ENCODE measurements at regions not wholly inside any gene's neighbourhood (a gene's known extent, or its start where the extent isn't known, plus 50 kb on each side); places are given as distances from the start of the nearest gene placed in this dataset.

DNA sequence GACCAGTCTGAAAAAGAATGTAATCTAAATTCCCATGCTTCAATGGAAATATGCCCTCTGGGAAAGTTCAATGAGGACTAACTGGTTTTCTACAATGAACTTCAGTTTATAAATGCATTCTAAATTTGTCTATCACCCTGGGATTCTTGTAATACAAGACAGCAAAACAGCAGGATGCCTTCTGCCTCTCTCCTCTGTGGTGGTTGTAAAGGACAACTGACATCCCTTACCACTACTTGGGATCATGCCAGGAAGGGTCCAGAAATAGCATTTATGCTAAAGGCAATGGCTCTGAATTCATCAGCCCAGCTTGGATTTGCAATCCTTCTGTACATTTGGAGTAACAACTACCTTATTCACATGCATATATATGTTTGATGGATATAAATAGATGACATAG lies 97.3 kb upstream of the ADAMTS16 start:
- no peaks in the 10 kb centered on the region for H3K36me3 ChIP-seq (ENCODE audit: insufficient read depth, low read length)
- no peak overlapping the region for H3K27ac ChIP-seq (ENCODE audit: low read depth, low read length)
- H3K4me3 ChIP-seq (ENCODE audit: low read depth in 1 of 2, low read length in 2 of 2), result no peak overlapping the region
- H3K9me3 ChIP-seq (ENCODE audit: low read length), result no peaks in the 10 kb centered on the region
- no peak overlapping the region for H3K9ac ChIP-seq (ENCODE audit: low read length)
- H3K4me1 ChIP-seq (ENCODE audit: insufficient read depth, low read length), result no peaks in the 10 kb centered on the region
- no peaks in the 10 kb centered on the region for H3K27me3 ChIP-seq (ENCODE audit: control insufficient read depth in 1 of 2, insufficient read depth in 2 of 2, low read length in 2 of 2)

DNA sequence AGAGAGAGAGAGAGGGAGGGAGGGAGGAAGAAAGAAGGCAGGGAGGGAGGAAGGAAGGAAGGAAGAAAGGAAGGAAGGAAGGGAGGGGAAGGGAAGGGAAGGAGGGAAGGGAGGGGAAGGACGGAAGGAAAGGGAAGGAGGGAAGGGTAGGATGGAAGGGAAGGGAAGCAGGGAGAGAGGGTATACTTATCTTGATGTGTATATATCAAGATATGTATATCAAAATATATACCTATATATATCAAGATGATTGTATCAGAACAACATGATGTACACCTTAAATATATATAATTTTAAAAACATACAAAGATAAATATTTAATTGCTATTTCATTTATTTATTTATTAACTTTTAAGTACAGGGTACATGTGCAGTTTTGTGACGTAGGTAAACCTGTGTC lies 96.8 kb upstream of the ADAMTS16 start:
- H3K9ac ChIP-seq (ENCODE audit: low read length), result no peak overlapping the region
- H3K27me3 ChIP-seq (ENCODE audit: control insufficient read depth in 1 of 2, insufficient read depth in 2 of 2, low read length in 2 of 2), result no peaks in the 10 kb centered on the region
- H3K27ac ChIP-seq (ENCODE audit: low read depth, low read length), result no peak overlapping the region
- no peaks in the 10 kb centered on the region for H3K36me3 ChIP-seq (ENCODE audit: insufficient read depth, low read length)
- no peaks in the 10 kb centered on the region for H3K9me3 ChIP-seq (ENCODE audit: low read length)
- H3K4me1 ChIP-seq (ENCODE audit: insufficient read depth, low read length), result no peaks in the 10 kb centered on the region
- H3K4me3 ChIP-seq (ENCODE audit: low read depth in 1 of 2, low read length in 2 of 2), result no peak overlapping the region

DNA sequence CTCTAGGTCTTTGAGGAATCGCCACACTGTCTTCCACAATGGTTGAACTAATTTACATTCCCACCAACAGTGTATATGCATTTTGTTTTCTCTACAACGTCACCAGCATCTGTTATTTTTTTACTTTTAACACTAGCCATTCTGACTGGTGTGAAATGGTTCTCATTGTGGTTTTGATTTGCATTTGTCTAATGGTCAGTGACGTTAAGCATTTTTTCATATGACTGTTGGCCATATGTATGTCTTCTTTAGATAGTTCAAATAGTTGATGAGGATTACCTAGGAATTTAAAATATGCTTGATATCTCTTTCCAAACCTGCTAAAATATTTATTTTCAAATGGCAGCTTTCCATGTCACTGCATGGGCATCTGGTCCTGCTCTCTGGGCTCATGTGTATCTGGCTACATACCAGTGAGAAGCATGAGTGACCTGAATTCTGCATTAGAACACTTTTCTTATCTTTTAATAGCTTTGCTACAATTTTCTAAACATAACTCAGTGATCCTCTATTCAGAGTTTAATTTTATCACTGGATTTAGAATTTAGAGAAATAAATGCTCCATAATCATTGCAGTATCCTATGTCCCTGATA lies 95.8 kb upstream of the ADAMTS16 start:
- Histone ChIP-seq H3K9ac (ENCODE audit: low read length) (no peak overlapping the region), H3K36me3 (ENCODE audit: insufficient read depth, low read length) (no peaks in the 10 kb centered on the region), H3K4me1 (ENCODE audit: insufficient read depth, low read length) (no peaks in the 10 kb centered on the region), H3K27ac (ENCODE audit: low read depth, low read length) (no peak overlapping the region), H3K27me3 (ENCODE audit: control insufficient read depth in 1 of 2, insufficient read depth in 2 of 2, low read length in 2 of 2) (no peaks in the 10 kb centered on the region), H3K4me3 (ENCODE audit: low read depth in 1 of 2, low read length in 2 of 2) (no peak overlapping the region), H3K9me3 (ENCODE audit: low read length) (no peaks in the 10 kb centered on the region)

GRCh38 chr5:5046680-5047502 lies 93.2 kb upstream of the ADAMTS16 start:
- H3K4me1 ChIP-seq (ENCODE audit: insufficient read depth, low read length), result no peaks in the 10 kb centered on the region
- no peak overlapping the region for H3K4me3 ChIP-seq (ENCODE audit: low read depth in 1 of 2, low read length in 2 of 2)
- H3K9ac ChIP-seq (ENCODE audit: low read length), result no peak overlapping the region
- no peak overlapping the region for H3K27ac ChIP-seq (ENCODE audit: low read depth, low read length)
- no peaks in the 10 kb centered on the region for H3K36me3 ChIP-seq (ENCODE audit: insufficient read depth, low read length)
- no peaks in the 10 kb centered on the region for H3K9me3 ChIP-seq (ENCODE audit: low read length)
- H3K27me3 ChIP-seq (ENCODE audit: control insufficient read depth in 1 of 2, insufficient read depth in 2 of 2, low read length in 2 of 2), result no peaks in the 10 kb centered on the region

DNA sequence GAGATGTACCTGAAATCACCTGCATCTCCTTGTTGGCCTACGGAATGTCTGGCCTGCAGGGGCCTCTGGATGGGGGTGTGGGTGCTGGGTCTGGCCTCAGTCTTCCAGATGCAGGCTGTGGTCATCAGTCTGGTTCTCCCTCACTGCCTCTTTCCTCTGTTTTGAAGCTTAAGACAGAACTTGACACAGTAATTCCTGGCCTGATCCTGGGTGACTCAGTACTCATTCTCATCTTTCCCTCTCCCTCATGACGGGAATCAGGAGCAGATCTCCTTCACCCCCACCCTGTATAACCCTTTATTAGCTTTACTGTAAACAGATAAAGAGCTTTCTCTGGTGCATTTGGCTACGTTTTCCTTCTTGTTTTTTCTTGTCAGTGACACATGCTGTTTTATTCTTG lies 89.3 kb upstream of the ADAMTS16 start:
- Histone ChIP-seq H3K36me3 (ENCODE audit: insufficient read depth, low read length) (no peaks in the 10 kb centered on the region), H3K27ac (ENCODE audit: low read depth, low read length) (no peak overlapping the region), H3K9ac (ENCODE audit: low read length) (no peak overlapping the region), H3K4me1 (ENCODE audit: insufficient read depth, low read length) (no peaks in the 10 kb centered on the region), H3K9me3 (ENCODE audit: low read length) (no peaks in the 10 kb centered on the region), H3K27me3 (ENCODE audit: control insufficient read depth in 1 of 2, insufficient read depth in 2 of 2, low read length in 2 of 2) (no peaks in the 10 kb centered on the region), H3K4me3 (ENCODE audit: low read depth in 1 of 2, low read length in 2 of 2) (no peak overlapping the region)

DNA sequence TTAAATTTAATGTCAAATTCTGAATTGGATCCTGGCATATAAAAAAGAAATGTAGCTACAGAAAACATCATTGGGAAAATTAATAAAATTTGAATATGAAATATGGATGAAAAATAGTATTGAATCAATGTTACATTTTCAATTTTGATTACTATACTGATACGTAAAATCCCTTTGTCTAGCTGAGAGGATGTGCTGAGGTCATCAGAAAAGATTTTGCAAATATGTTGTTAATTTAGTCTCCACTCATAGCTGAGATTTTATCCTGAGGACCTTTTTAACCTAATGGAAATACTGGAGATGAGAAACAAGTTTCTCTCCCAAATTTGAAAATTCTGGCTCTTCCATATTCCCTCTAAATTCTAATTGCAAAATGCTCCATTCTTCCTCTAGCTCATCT lies 84.4 kb upstream of the ADAMTS16 start:
- no peak overlapping the region for H3K27ac ChIP-seq (ENCODE audit: low read depth, low read length)
- no peaks in the 10 kb centered on the region for H3K27me3 ChIP-seq (ENCODE audit: control insufficient read depth in 1 of 2, insufficient read depth in 2 of 2, low read length in 2 of 2)
- H3K4me3 ChIP-seq (ENCODE audit: low read depth in 1 of 2, low read length in 2 of 2), result no peak overlapping the region
- H3K9me3 ChIP-seq (ENCODE audit: low read length), result no peaks in the 10 kb centered on the region
- H3K9ac ChIP-seq (ENCODE audit: low read length), result no peak overlapping the region
- no peaks in the 10 kb centered on the region for H3K4me1 ChIP-seq (ENCODE audit: insufficient read depth, low read length)
- no peaks in the 10 kb centered on the region for H3K36me3 ChIP-seq (ENCODE audit: insufficient read depth, low read length)

GRCh38 chr5:5061836-5062235 lies 78.3 kb upstream of the ADAMTS16 start:
- Histone ChIP-seq H3K27ac (ENCODE audit: low read depth, low read length) (no peak overlapping the region), H3K27me3 (ENCODE audit: control insufficient read depth in 1 of 2, insufficient read depth in 2 of 2, low read length in 2 of 2) (no peaks in the 10 kb centered on the region), H3K9me3 (ENCODE audit: low read length) (no peaks in the 10 kb centered on the region), H3K9ac (ENCODE audit: low read length) (no peak overlapping the region), H3K4me1 (ENCODE audit: insufficient read depth, low read length) (no peaks in the 10 kb centered on the region), H3K4me3 (ENCODE audit: low read depth in 1 of 2, low read length in 2 of 2) (no peak overlapping the region), H3K36me3 (ENCODE audit: insufficient read depth, low read length) (no peaks in the 10 kb centered on the region)

DNA sequence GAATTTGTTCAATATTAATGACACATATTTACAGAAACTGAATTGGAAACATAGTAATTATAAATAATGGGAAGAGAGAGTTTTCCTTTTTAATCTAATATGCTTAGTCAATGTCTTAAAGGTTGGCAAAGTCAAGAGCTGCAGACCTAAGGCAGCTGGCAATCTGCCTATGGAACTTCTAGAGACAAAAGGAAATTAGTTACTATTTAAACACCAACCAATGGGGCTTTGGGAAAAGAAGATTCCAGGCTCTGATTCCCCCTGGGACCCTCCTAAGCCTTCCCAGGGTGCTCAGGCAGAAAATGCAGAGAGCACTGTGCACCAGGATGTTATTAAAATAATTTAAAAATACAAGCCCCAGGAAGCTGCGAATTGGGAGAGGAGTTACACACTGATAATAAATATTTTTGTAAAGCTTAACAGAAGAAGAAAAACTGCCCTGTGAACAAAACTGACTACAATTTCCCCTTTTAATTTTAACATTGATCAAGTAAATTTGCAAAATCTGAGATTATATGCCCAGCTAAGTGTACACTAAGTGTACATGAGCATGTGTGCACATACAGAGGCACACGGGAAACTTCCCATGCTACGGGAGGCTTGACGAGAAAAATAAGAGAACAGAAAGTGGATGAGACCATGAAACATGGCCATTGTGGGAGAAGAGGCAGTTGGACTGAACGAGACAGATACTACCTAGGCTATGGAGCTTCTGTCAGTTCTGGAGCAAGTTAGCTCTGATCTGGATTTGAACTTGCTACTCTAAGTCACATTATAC lies 77.4 kb upstream of the ADAMTS16 start:
- Histone ChIP-seq H3K9me3 (ENCODE audit: low read length) (no peaks in the 10 kb centered on the region), H3K27me3 (ENCODE audit: control insufficient read depth in 1 of 2, insufficient read depth in 2 of 2, low read length in 2 of 2) (no peaks in the 10 kb centered on the region), H3K4me3 (ENCODE audit: low read depth in 1 of 2, low read length in 2 of 2) (no peak overlapping the region), H3K36me3 (ENCODE audit: insufficient read depth, low read length) (no peaks in the 10 kb centered on the region), H3K27ac (ENCODE audit: low read depth, low read length) (no peak overlapping the region), H3K9ac (ENCODE audit: low read length) (no peak overlapping the region), H3K4me1 (ENCODE audit: insufficient read depth, low read length) (no peaks in the 10 kb centered on the region)

DNA sequence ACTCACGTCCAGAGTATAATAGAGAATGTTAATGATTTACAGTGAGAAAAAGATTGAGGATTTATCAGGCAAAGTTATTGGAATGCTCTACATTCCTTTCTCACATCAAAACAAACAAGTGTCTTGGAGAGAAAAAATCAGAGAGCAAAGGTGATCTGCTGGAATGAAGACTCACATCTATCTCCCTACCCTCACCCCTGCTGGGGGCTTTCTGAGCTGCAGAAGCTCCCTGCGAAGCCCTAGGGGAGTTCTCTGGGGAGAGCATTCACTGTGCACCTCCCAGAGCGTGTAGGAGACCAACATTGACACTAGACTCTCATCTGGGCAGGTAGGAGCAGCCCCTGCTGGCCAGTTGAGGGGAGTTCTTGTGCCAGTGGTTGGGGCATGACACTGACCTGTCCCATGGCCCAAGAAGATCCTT lies 76.6 kb upstream of the ADAMTS16 start:
- H3K27ac ChIP-seq (ENCODE audit: low read depth, low read length), result no peak overlapping the region
- H3K9me3 ChIP-seq (ENCODE audit: low read length), result no peaks in the 10 kb centered on the region
- no peaks in the 10 kb centered on the region for H3K4me1 ChIP-seq (ENCODE audit: insufficient read depth, low read length)
- H3K36me3 ChIP-seq (ENCODE audit: insufficient read depth, low read length), result no peaks in the 10 kb centered on the region
- no peaks in the 10 kb centered on the region for H3K27me3 ChIP-seq (ENCODE audit: control insufficient read depth in 1 of 2, insufficient read depth in 2 of 2, low read length in 2 of 2)
- no peak overlapping the region for H3K4me3 ChIP-seq (ENCODE audit: low read depth in 1 of 2, low read length in 2 of 2)
- no peak overlapping the region for H3K9ac ChIP-seq (ENCODE audit: low read length)

GRCh38 chr5:5065472-5065871 lies 74.7 kb upstream of the ADAMTS16 start:
- no peak overlapping the region for H3K9ac ChIP-seq (ENCODE audit: low read length)
- H3K27me3 ChIP-seq (ENCODE audit: control insufficient read depth in 1 of 2, insufficient read depth in 2 of 2, low read length in 2 of 2), result no peaks in the 10 kb centered on the region
- no peak overlapping the region for H3K4me3 ChIP-seq (ENCODE audit: low read depth in 1 of 2, low read length in 2 of 2)
- H3K9me3 ChIP-seq (ENCODE audit: low read length), result no peaks in the 10 kb centered on the region
- H3K27ac ChIP-seq (ENCODE audit: low read depth, low read length), result no peak overlapping the region
- H3K36me3 ChIP-seq (ENCODE audit: insufficient read depth, low read length), result no peaks in the 10 kb centered on the region
- no peaks in the 10 kb centered on the region for H3K4me1 ChIP-seq (ENCODE audit: insufficient read depth, low read length)

GRCh38 chr5:5066276-5067186 lies 73.6 kb upstream of the ADAMTS16 start:
- Histone ChIP-seq H3K4me3 (ENCODE audit: low read depth in 1 of 2, low read length in 2 of 2) (no peak overlapping the region), H3K9ac (ENCODE audit: low read length) (no peak overlapping the region), H3K27me3 (ENCODE audit: control insufficient read depth in 1 of 2, insufficient read depth in 2 of 2, low read length in 2 of 2) (no peaks in the 10 kb centered on the region), H3K9me3 (ENCODE audit: low read length) (no peaks in the 10 kb centered on the region), H3K27ac (ENCODE audit: low read depth, low read length) (no peak overlapping the region), H3K4me1 (ENCODE audit: insufficient read depth, low read length) (no peaks in the 10 kb centered on the region), H3K36me3 (ENCODE audit: insufficient read depth, low read length) (no peaks in the 10 kb centered on the region)

All from muscle layer of colon (tissue), 2 donors.